ENCODE measurements at regions not wholly inside any gene's neighbourhood (a gene's known extent, or its start where the extent isn't known, plus 50 kb on each side); places are given as distances from the start of the nearest gene placed in this dataset.
"Not testable (repeated sequence)": the region's sequence is repeated elsewhere in the genome, so short reads cannot be mapped to it uniquely, and the experiment has no call there.

DNA sequence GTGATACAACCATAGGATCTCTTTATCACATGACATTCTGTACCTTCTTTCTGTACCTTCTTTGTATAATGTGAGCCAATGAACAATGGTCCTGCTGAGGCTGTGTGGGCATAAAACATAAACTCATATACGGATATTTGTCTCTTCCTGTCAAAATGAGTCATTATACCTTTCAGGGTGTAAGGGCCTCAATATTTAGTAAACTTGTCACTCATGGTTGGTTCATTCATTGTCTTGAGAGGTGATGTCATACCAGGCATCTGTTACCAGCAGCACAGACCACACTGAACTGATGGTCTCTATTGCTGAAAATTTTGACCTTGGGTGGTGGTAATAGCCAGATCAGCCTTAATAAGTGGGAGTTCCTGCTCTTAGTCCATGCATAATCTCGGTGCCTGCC, 287.6 kb upstream of the TPK1 start:
- H3K4me1 ChIP-seq (ENCODE audit: insufficient read depth), result no peaks in the 10 kb centered on the region
- no peak for TF ChIP-seq CTCF (IDR thresholded peaks at IDR 0.05)
- no peak for TF ChIP-seq EP300 (IDR thresholded peaks at IDR 0.05)
- TF ChIP-seq POLR2A (IDR thresholded peaks at IDR 0.05), result no peak
- intact Hi-C loops (cut with DNase I), result no loop called here
- no peaks in the 10 kb centered on the region for H3K36me3 ChIP-seq
- no peak for DNase-seq
- H3K27ac ChIP-seq, result no peak overlapping the region
- no peaks in the 10 kb centered on the region for H3K9me3 ChIP-seq
- no peak overlapping the region for H3K4me3 ChIP-seq
- 75 to 80% (median 79%) methylated on average over 2 of the region's 2 CpGs for WGBS, 3 donors
- H3K27me3 ChIP-seq, result no peaks in the 10 kb centered on the region

GRCh38 chr7:145106001-145106400, 270.1 kb upstream of the TPK1 start:
- no peak for DNase-seq
- Histone ChIP-seq H3K4me3 (no peak overlapping the region), H3K27ac (no peak overlapping the region), H3K4me1 (ENCODE audit: insufficient read depth) (no peaks in the 10 kb centered on the region), H3K27me3 (no peaks in the 10 kb centered on the region), H3K36me3 (no peaks in the 10 kb centered on the region), H3K9me3 (no peaks in the 10 kb centered on the region)
- 4 to 9% (median 5%) methylated on average over 1 of the region's 1 CpG for WGBS, 3 donors
- TF ChIP-seq POLR2A (IDR thresholded peaks at IDR 0.05) (no peak), EP300 (IDR thresholded peaks at IDR 0.05) (no peak)
- intact Hi-C loops (cut with DNase I), result no loop called here

- H3K36me3 ChIP-seq, result no peaks in the 10 kb centered on the region
- no peak for DNase-seq
- H3K27me3 ChIP-seq, result no peaks in the 10 kb centered on the region
- intact Hi-C loops (cut with DNase I), result no loop called here
- TF ChIP-seq EP300 (IDR thresholded peaks at IDR 0.05), result no peak
- H3K4me1 ChIP-seq (ENCODE audit: insufficient read depth), result no peaks in the 10 kb centered on the region
- H3K9me3 ChIP-seq, result no peaks in the 10 kb centered on the region
- WGBS, 3 donors, result 58 to 62% (median 61%) methylated on average over 2 of the region's 2 CpGs
- no peak overlapping the region for H3K27ac ChIP-seq
- H3K4me3 ChIP-seq, result no peak overlapping the region
These were observed 269.7 kb upstream of the TPK1 start for GRCh38 chr7:145105561-145105960.

- no peaks in the 10 kb centered on the region for H3K4me1 ChIP-seq (ENCODE audit: insufficient read depth)
- H3K36me3 ChIP-seq, result no peaks in the 10 kb centered on the region
- no peak overlapping the region for H3K4me3 ChIP-seq
- no peaks in the 10 kb centered on the region for H3K9me3 ChIP-seq
- H3K27ac ChIP-seq, result no peak overlapping the region
- 60 to 81% (median 62%) methylated on average over 1 of the region's 1 CpG for WGBS, 3 donors
- H3K27me3 ChIP-seq, result no peaks in the 10 kb centered on the region
- TF ChIP-seq POLR2A (IDR thresholded peaks at IDR 0.05) (no peak), EP300 (IDR thresholded peaks at IDR 0.05) (no peak)
- no peak for DNase-seq
- intact Hi-C loops (cut with DNase I), result no loop called here
These were observed 268.5 kb upstream of the TPK1 start for GRCh38 chr7:145104400-145104799.

DNA sequence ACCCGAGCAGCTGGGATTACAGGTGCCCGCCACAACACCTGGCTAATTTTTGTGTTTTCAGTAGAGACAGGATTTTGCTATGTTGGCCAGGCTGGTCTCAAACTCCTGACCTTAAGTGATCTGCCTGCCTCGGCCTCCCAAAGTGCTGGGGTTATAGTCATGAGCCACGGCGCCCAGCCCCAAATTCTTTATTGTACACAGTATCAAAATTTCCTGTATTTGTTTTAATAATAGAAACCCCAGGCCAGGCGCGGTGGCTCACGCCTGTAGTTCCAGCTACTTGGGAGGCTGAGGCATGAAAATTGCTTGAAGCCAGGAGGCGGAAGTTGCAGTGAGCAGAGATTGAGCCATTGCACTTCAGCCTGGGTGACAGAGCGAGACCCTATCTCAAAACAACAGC, 266.3 kb upstream of the TPK1 start:
- H3K4me3 ChIP-seq; H3K4me1 ChIP-seq (ENCODE audit: insufficient read depth); H3K27me3 ChIP-seq; H3K27ac ChIP-seq; intact Hi-C loops (cut with DNase I); DNase-seq; H3K9me3 ChIP-seq; H3K36me3 ChIP-seq: not testable (repeated sequence)
- WGBS, 3 donors, result 91 to 95% (median 95%) methylated on average over 10 of the region's 10 CpGs

DNA sequence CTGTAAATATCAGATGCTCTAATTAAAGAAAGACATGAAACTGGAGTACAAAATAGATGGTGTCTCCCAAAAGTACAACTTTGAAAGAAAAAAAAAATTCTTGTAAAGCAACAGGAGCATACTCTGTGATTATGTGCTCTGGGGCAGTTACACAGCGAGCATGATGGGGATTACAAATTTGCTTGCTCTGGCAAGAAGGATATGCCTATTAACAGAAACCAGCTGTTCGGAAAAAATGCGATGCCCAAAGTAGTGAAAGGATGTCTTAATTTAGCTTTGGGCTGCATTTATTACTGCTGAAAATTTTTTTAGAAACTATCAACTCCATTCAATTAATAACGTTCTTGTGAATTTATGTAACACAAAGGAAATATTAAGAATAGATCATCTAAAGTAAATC, 256.9 kb upstream of the TPK1 start:
- no peak for DNase-seq
- Histone ChIP-seq H3K4me1 (ENCODE audit: insufficient read depth) (no peaks in the 10 kb centered on the region), H3K9me3 (no peaks in the 10 kb centered on the region), H3K27ac (no peak overlapping the region), H3K4me3 (no peak overlapping the region), H3K36me3 (no peaks in the 10 kb centered on the region), H3K27me3 (no peaks in the 10 kb centered on the region)
- 52 to 65% (median 53%) methylated on average over 4 of the region's 4 CpGs for WGBS, 3 donors
- TF ChIP-seq POLR2A (IDR thresholded peaks at IDR 0.05) (no peak), CTCF (IDR thresholded peaks at IDR 0.05) (no peak), EP300 (IDR thresholded peaks at IDR 0.05) (no peak)
- intact Hi-C loops (cut with DNase I), result no loop called here
